Fibroblast of skin of abdomen (primary cell): ENCODE measurements at regions not wholly inside any gene's neighbourhood (a gene's known extent, or its start where the extent isn't known, plus 50 kb on each side); places are given as distances from the start of the nearest gene placed in this dataset.
"Not testable (repeated sequence)": the region's sequence is repeated elsewhere in the genome, so short reads cannot be mapped to it uniquely, and the experiment has no call there.

Experiments
- DNase-seq: peaks from one replicate; pipeline ENCODE4 v3.0.0-alpha.2; 2013

DNA sequence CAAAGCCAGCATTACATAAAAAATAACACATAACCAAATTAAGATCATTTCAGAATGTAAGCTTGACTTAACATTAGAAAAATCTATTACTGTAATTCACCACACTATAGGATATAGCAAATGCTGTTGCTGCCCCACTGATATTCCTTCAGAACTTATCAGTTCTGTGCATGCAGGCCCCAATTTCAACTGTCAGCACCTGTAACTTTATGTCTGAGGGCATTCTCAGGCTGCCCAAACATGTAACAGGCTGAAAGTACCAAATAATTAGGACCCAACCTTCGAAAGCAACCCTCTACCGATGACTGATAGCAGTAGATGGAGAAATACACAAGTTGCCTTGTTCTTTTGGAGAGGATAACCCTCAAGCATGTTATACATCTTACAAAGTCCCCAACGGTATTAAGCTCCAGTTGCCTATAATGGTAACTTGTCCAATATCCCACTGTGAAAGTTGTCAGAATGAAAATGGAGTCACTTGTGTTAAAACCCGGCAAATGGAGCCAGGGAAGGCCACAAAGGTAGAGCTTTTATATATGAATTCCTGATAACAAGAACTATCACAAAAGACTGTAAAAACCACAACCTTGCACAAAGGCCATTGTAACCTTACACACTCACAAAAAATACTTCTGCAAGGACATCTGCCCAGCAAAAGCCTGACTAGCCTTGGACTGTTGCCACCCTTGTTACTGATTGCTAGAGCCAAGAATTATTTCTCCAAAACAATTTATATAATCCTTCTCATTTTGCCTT, 66.9 kb upstream of the ZNF746 start:
- DNase-seq = no peak

DNA sequence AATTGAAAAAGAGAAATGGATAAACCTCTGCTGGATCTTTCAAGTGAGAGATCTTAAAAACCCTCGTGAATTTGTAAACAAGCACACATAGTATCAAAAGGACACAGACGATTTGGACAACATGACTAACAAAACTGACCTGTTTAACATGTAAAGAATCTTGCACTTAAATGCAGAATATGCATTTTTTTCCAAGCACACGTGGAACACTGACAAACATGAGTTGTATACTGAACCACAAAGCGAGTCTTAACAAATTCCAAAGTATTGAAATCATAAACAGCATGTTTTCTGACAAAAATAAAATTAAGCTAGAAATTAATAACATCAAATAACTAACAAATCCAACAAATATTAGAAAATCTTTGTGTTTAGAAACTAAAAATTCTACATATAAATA, 65.0 kb upstream of the ZNF746 start:
- peak; percentile 66 for DNase-seq

DNA sequence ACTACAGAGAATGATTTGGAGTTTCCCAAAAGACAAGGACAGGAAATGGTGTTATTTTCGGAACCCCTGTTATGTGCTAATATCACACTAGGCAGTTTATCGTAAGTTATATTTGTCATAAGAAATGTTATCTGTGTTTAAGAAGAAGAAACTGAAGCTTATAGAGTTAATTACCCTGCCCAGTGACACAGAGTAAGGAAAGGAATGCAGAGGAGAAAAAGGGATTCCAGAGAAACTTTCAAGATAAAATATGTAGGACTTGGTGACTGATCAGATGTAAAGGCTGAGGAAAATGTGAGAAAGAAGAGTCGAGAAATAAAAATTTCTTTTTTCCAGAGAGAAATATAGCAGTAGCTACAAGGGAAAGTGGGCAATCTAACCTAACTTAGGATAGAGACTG, 63.5 kb upstream of the ZNF746 start:
- peak; percentile 23 for DNase-seq

DNA sequence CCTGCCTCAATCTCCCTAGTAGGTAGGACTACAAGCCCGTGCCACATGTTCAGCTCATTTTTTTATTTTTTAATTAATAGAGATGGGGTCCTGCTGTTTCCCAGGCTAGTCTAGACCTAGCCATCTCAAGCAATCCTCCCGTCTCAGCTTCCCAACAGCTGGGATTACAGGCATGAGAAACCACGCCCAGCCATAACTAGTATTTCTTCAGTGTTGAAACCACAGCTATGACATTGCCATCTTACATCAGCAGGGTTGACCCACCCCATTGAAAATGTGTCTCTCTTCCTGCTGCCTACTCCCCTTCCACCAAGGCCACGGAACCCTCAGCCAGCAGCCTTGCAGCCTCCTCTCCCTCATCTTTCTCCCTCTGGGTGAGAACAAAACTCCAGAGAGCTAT, 62.1 kb upstream of the ZNF746 start:
- peak; percentile 83 for DNase-seq

DNA sequence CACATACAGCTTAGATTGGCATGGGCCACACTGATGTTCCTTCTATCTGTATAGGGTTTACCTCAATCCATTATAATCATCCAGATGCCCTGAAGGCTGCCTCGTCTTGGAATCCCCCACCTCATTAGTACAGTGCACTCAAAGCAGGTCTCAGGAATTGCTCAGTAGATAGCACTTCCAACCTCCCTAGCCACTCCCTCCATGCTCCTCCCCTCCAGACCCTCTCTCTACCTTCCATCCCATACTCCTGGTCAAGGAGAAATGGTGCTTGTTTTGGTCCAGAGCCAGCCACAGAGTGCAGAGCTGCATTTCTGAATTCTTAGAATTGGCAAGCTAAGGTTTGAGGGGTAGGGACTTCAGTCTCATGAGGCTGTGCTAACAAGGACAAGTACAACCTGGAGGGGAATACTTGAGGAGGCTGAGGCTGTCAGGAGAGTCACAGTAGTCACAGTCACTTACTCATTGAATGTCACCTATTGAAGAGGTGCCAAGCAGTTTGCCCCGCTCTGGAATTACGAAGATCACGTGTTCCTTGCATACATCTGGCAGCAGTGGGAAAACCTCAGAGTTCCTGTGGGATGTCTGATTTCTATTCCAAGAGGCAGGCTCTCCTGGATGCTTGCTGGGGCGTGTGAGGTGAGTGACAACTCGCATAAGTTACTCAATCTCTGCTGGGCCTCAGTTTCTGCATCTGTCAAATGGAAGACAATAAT, 60.7 kb upstream of the ZNF746 start:
- DNase-seq = peak; percentile 74

DNA sequence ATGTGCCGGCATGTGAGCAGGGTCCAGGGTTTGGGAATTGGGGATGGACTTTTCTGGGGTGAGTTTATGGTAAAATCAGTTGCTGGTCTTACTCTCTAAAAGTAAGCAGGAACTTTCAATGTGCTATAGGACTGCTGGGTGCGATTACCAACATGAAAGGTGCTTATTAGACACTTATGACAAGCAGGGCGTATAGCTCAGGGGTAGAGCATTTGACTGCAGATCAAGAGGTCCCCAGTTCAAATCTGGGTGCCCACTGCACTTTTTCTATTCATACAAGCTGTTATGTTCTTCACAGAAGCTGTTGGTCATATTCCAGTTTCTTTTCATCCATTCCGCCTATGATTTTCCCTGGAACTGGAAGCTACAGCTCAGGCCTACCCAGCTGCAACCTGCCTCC, 58.9 kb upstream of the ZNF746 start:
- not testable (repeated sequence) for DNase-seq

DNA sequence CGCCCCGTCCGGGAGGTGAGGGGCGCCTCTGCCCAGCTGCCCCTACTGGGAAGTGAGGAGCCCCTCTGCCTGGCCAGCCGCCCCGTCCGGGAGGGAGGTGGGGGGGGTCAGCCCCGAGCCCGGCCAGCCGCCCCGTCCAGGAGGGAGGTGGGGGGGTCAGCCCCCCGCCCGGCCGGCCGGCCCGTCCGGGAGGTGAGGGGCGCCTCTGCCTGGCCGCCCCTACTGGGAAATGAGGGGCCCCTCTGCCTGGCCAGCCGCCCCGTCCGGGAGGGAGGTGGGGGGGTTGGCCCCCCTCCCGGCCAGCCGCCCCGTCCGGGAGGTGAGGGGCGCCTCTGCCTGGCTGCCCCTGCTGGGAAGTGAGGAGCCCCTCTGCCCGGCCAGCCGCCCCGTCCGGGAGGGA, 57.2 kb upstream of the ZNF746 start:
- not testable (repeated sequence) for DNase-seq

DNA sequence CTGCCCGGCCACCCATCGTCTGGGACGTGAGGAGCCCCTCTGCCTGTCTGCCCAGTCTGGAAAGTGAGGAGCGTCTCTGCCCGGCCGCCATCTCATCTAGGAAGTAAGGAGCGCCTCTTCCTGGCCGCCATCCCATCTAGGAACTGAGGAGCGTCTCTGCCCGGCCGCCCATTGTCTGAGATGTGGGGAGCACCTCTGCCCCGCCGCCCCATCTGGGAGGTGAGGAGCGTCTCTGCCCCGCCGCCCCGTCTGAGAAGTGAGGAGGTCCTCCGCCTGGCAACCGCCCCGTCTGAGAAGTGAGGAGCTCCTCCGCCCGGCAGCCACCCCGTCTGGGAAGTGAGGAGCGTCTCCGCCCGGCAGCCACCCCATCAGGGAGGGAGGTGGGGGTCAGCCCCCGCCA, 56.4 kb upstream of the ZNF746 start:
- not testable (repeated sequence) for DNase-seq

DNA sequence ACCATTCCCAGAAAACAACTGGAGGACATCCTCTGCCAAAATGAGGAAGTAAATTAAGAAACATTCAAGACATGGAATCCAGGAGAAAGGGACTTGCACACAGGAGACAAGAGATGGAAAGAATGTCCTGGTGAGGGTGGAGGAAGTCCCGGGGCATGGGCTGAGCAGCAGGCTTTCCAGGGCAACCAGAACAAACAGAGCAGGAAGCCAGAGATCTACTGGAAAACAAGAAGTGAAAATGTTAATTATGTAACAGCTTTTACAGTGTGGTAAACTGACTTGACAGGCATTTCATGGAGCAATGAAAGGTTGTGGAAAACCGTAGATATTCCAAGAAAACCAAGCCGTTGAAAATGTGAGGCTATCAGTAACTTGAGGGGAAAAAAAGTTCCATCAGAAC, 55.2 kb upstream of the ZNF746 start:
- DNase-seq = no peak
